ENCODE measurements at regions not wholly inside any gene's neighbourhood (a gene's known extent, or its start where the extent isn't known, plus 50 kb on each side); places are given as distances from the start of the nearest gene placed in this dataset.

GRCh38 chr9:71209890-71210289 lies 88.5 kb upstream of the TRPM3 start:
- Histone ChIP-seq H3K36me3 (no peaks in the 10 kb centered on the region), H3K27me3 (no peaks in the 10 kb centered on the region), H3K4me3 (no peak overlapping the region), H3K9me3 (peaks cover 0 to 26% of the 10 kb centered on the region in 2 donors), H3K27ac (no peak overlapping the region), H3K4me1 (no peaks in the 10 kb centered on the region)
- no peak for TF ChIP-seq CTCF (IDR thresholded peaks at IDR 0.05)
- DNase-seq (ENCODE audit: low spot score), result no peak

DNA sequence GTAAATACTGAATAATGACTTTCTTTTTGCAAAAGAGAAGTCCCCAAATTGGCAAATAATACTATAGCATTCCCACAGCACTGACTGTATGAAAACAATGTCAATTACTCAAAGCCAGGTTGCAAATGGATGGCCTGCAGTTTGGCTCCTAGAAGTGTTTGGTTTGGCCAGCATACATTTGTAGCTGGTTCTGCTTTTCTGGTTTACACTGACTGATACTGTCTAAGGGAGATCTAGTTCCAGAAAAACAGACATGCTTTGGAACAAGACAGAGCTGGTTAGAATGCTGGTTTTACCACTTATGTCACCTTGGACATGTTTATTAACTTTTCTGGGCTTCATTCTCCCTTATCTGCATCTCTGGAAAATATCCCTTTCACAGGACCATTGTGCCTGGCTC lies 81.5 kb upstream of the TRPM3 start:
- H3K4me1 ChIP-seq, result no peaks in the 10 kb centered on the region
- no peak for DNase-seq (ENCODE audit: low spot score)
- no peak overlapping the region for H3K27ac ChIP-seq
- H3K9me3 ChIP-seq, result no peaks in the 10 kb centered on the region
- H3K27me3 ChIP-seq, result no peaks in the 10 kb centered on the region
- TF ChIP-seq CTCF (IDR thresholded peaks at IDR 0.05), result no peak
- no peaks in the 10 kb centered on the region for H3K36me3 ChIP-seq
- no peak overlapping the region for H3K4me3 ChIP-seq

GRCh38 chr9:71191708-71192107 lies 70.3 kb upstream of the TRPM3 start:
- H3K4me3 ChIP-seq, result no peak overlapping the region
- no peaks in the 10 kb centered on the region for H3K4me1 ChIP-seq
- no peaks in the 10 kb centered on the region for H3K36me3 ChIP-seq
- no peaks in the 10 kb centered on the region for H3K9me3 ChIP-seq
- H3K27me3 ChIP-seq, result no peaks in the 10 kb centered on the region
- H3K27ac ChIP-seq, result no peak overlapping the region
- DNase-seq (ENCODE audit: low spot score), result no peak
- TF ChIP-seq CTCF (IDR thresholded peaks at IDR 0.05), result no peak

- no peaks in the 10 kb centered on the region for H3K36me3 ChIP-seq
- no peaks in the 10 kb centered on the region for H3K27me3 ChIP-seq
- H3K27ac ChIP-seq, result no peak overlapping the region
- TF ChIP-seq CTCF (IDR thresholded peaks at IDR 0.05), result no peak
- DNase-seq (ENCODE audit: low spot score), result no peak
- H3K4me3 ChIP-seq, result no peak overlapping the region
- no peaks in the 10 kb centered on the region for H3K4me1 ChIP-seq
- H3K9me3 ChIP-seq, result no peaks in the 10 kb centered on the region
Observed at GRCh38 chr9:71183251-71183650, 61.8 kb upstream of the TRPM3 start.

DNA sequence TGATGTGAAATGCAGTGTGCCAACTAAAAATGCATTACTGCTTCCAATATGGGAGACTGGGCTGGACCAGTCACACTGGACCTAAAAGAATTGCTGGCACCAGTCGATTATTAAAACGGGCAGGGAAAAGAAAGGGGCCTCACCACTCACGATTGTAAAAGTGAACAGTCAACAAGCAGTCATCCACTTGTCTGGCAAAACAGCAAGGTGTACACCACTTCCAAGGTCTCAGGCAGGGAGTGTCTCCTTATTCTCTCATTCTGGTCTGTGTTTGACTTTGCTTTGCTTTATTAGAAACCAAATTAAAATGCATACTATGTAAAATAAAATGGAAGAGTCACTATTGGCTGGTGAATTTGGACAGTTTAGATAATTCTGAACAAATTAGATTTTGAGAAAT lies 57.8 kb upstream of the TRPM3 start:
- no peak overlapping the region for H3K4me3 ChIP-seq

More for the DNA sequence above, 57.8 kb upstream of the TRPM3 start:
- Histone ChIP-seq H3K27me3 (no peaks in the 10 kb centered on the region), H3K9me3 (no peaks in the 10 kb centered on the region), H3K36me3 (no peaks in the 10 kb centered on the region), H3K4me1 (no peaks in the 10 kb centered on the region), H3K27ac (no peak overlapping the region)
- no peak for TF ChIP-seq CTCF (IDR thresholded peaks at IDR 0.05)
- no peak for DNase-seq (ENCODE audit: low spot score)

All from right atrium auricular region (tissue), 2 donors.